Stimulated activated CD8-positive, alpha-beta memory T cell treated with anti-CD3 and anti-CD28 coated beads, Interleukin-4, amount 100 ng/mL, for 4 hours (primary cell): ENCODE measurements at regions not wholly inside any gene's neighbourhood (a gene's known extent, or its start where the extent isn't known, plus 50 kb on each side); places are given as distances from the start of the nearest gene placed in this dataset.
"Not testable (repeated sequence)": the region's sequence is repeated elsewhere in the genome, so short reads cannot be mapped to it uniquely, and the experiment has no call there.

Source experiments
- DNase-seq, 2 donors: peaks; one replicate each; pipeline ENCODE4 v3.0.0-alpha.2; 2020; ENCODE audit warnings: low read depth in 2 of 2, low spot score in 1 of 2

- no peak for DNase-seq
These were observed 105.3 kb upstream of the C2CD4B start for GRCh38 chr15:62270216-62270921.

DNA sequence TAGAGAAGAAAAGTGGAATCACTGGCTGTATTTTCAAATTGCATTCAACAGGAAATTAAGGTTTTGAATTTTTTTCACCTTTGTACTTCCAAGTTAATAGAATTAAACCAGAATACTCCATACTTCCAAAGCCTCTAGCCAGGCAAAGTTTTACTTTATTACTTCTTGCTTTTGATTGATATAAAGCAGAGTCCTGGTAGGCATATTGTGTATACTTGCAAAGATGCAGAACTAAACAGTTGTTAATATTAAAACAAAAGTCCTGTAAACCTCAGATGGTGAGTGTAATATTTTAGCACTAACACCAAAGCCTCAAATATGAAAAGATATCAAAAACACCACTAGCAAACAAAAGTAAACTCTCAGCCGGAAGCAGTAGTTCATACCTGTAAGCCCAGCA, 107.2 kb upstream of the C2CD4B start:
- DNase-seq: no peak

GRCh38 chr15:62275831-62276230, 110.7 kb upstream of the C2CD4B start:
- DNase-seq: no peak

GRCh38 chr15:62277816-62278394, 112.8 kb upstream of the C2CD4B start:
- no peak for DNase-seq

- no peak for DNase-seq
These were observed 113.4 kb upstream of the C2CD4B start for GRCh38 chr15:62278534-62278933.

GRCh38 chr15:62279041-62279440, 114.0 kb upstream of the C2CD4B start:
- DNase-seq: no peak

DNA sequence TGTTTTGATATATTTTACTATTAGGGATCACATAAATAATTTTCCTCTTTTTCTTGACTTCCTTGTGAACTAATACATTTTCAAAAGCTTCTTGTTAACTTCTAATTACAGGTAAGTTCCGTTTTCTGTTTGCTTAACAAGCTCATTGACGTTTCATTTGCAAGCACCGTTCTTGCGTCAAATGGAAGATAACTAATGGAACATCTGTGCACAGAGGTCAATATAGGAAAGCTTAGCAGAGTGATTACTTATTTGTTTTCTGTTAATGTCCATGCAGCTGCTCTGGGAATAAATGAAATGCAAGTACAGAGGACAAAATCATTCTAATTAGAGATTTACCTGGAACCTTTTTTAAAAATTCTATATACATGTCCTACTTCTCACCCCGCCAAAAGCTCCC, 115.5 kb upstream of the C2CD4B start:
- DNase-seq: no peak

- DNase-seq: not testable (repeated sequence)
These were observed 116.7 kb upstream of the C2CD4B start for GRCh38 chr15:62281801-62282200.

- DNase-seq: no peak
These were observed 122.2 kb upstream of the C2CD4B start for GRCh38 chr15:62287066-62287857.

- no peak for DNase-seq
These were observed 123.4 kb upstream of the C2CD4B start for GRCh38 chr15:62288361-62289017.

DNA sequence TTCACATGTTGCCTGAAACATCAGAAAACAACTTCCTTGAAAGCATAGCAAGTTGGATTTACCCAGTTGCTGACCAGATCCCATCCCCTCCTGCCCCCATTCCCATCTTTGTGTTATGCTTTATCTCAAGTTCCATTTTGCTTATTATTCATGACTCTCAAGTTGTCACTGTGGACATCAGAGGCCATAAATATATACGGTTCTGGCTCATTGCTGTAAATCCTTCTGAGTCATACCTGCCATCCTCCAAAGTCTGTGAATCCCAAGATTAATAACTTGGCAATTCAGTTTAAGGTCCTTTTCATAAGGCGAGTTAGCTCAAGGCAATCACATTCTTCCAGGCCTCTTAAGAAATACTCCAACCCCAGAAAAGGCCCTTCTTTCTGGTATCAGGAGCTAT, 126.2 kb upstream of the C2CD4B start:
- DNase-seq: no peak

DNA sequence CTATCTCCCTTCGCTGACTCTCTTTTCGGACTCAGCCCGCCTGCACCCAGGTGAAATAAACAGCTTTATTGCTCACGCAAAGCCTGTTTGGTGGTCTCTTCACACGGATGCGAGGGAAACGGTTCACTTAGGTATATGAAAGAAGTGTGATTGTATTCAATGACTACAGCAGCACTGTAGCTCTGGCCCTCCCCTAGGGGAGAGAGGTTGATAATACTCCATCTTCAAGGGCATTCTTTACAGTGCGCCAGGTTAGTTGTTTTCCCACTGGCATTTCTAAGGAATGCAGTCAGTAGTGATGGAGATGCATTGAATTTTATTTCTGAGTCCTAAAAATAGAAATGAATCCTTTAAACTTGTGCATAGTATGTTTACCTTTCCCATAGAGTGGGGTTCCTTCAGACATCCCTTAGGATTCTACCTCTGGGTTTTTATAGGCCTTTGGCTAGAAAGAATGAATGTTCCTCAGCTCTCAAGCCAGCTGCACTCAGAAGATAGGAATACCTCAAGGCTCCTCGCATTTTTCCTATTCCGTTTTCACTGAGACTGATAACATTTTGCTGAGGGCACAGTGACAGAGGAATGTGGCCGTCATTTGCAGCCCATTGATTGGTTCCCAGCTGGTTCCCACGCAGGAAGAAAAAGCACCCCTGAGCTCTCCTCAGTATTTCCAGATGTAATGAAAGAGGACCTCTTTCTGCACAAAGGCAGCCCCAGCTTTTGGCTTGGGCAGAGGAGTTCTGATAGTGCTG, 131.8 kb upstream of the C2CD4B start:
- DNase-seq: no peak

DNA sequence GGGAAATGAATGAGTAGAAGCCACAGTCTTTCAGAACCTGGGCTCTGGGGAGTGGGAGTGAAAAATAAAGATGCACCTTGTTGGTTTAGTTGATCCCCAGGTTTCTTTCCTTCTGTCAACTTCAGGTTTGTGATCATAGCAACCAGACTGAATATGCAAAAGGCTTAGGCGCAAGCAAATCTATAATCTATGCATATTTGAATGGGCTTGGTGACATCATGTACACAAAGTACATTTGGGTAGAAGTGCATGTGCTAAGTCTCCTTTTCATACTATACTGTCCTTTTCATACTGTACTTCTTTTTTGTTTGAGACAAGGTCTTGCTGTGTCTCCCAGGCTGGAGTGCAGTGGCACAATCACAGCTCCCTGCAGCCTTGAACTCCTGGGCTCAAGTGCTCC, 132.4 kb upstream of the C2CD4B start:
- no peak for DNase-seq

DNA sequence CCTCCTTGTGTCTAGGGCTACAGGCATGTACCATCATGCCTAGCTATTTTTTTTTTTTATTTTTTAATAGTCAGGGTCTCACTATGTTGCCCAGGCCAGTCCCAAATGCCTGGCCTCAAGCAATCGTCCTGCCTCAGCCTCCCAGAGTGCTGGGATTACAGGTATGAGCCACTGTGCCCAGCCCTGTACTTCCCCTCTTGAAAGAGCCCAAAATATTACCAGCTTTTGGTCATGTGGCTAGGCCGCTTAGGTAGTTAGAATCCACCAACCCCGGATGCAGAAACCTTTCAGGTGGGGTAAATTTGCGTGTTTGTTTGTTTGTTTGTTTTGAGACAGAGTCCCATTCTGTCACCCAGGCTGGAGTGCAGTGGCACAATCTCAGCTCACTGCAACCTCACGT, 132.8 kb upstream of the C2CD4B start:
- DNase-seq: no peak

DNA sequence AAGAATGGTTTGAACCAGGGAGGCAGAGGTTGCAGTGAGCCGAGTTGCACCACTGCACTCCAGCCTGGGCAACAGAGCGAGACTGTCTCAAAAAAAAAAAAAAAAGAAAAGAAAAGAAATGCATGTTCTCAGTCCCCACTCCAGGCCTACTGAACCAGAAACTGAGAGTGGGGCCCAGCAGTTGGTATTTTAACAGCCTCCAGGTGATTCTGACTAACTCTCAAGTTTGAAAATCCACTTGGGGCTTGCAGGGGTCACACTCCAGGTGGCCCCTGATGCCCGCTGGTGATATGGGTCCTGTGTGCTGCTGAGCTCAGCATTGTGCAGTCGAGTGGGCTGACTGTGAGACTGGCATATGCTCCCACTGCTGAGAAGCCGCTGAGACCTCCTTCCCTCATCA, 133.7 kb upstream of the C2CD4B start:
- no peak for DNase-seq

DNA sequence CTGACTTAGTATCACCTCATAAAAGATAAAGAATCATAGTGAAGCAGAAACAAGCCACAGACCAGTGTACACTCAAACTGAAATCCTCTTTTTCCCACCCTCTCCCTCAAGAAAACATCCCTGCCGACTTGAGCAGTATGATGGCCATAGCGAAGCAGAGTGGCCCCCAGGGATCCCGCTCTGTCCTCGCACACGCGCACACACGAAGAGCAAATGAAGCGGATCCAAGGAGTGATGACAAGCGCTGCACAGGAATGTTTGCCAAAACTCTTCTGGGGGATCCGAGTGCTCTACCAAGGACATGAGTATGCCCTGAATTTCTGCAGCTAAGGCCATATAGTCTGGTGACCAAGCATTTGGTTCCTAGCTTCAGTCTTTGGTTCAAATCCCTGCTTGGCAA, 134.5 kb upstream of the C2CD4B start:
- no peak for DNase-seq

DNA sequence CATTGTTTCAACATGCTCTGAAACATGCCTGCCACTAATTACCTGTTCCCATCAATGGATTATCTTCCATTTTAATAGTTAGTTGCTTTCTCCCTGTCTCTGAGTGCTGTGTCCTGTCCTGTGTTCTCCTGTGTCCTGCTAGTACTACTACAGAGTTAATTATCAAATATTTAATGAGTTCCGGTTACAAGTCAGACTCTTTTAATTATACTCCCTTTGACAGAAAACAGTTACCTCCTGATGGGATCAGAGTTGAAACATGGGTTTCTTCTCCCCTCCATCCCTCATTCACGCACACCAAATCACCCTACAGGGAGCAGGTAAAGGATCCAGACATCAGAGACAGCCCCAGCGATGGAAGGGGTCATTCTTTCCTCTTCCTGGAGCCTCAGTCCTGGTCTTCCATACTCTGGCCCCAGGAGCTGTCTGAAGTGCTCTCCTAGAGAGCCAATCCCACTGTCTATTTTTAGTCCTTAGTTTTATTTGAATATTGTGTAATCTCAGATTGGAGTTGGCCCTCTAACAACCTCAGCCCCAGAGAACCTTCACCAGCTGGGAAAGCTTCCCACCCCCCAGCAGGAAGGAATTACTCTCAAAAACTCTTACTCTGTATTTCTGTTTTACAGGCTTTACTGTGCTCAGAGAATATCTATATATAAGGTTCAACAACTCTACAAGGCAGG, 137.0 kb upstream of the C2CD4B start:
- no peak for DNase-seq

DNA sequence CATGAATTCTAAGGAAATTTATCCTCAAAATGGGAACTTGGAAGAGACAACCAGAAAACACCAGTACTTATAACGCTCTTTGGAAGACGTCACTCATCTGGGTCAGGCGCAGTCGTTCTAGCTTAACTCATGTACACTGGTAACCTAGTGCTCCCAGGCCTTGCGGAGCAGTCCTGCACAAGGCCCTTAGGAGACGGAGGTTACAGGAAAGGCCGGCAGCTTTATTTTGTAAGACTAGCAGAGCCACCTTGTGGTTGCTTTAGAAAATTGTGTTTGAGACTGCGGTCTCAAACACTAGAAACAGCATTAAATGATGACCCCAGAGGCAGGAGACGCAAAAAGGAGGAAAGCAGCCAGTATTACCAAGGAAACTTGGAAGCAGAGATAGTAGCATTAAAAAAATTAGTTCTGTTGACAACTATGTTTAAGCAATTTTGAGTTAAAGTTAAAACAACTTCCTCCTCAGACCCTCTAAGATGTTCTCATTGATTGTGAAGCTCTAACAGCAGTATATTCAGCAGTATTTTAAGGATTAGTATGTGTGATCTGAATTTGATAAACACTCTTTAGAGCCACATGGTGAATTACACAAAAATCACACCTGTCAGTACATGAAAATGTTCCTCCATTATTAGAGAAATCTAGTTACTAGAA, 141.9 kb upstream of the C2CD4B start:
- no peak for DNase-seq

GRCh38 chr15:62307551-62307950, 142.5 kb upstream of the C2CD4B start:
- DNase-seq: no peak

GRCh38 chr15:62316413-62317060, 151.5 kb upstream of the C2CD4B start:
- DNase-seq: no peak
